ENCODE measurements at regions not wholly inside any gene's neighbourhood (a gene's known extent, or its start where the extent isn't known, plus 50 kb on each side); places are given as distances from the start of the nearest gene placed in this dataset.

- DNase-seq (ENCODE audit: low spot score), result no peak
Measured at GRCh38 chr2:128738446-128739110, 419.9 kb upstream of the HS6ST1 start.

GRCh38 chr2:128742467-128742866 lies 423.8 kb upstream of the HS6ST1 start:
- no peak for DNase-seq (ENCODE audit: low spot score)

- DNase-seq (ENCODE audit: low spot score), result no peak
Measured at GRCh38 chr2:128745946-128746345, 427.3 kb upstream of the HS6ST1 start.

GRCh38 chr2:128746356-128746755 lies 427.7 kb upstream of the HS6ST1 start:
- no peak for DNase-seq (ENCODE audit: low spot score)

GRCh38 chr2:128748336-128748735 lies 429.7 kb upstream of the HS6ST1 start:
- no peak for DNase-seq (ENCODE audit: low spot score)

- DNase-seq (ENCODE audit: low spot score), result no peak
Measured at GRCh38 chr2:128748835-128749605, 430.4 kb upstream of the HS6ST1 start.

- DNase-seq (ENCODE audit: low spot score), result no peak
Measured at GRCh38 chr2:128750328-128751165, 431.9 kb upstream of the HS6ST1 start.

GRCh38 chr2:128751746-128752145 lies 433.1 kb upstream of the HS6ST1 start:
- no peak for DNase-seq (ENCODE audit: low spot score)

- DNase-seq (ENCODE audit: low spot score), result no peak
Measured at GRCh38 chr2:128752691-128753263, 434.1 kb upstream of the HS6ST1 start.

- no peak for DNase-seq (ENCODE audit: low spot score)
Measured at GRCh38 chr2:128753321-128753720, 434.7 kb upstream of the HS6ST1 start.

GRCh38 chr2:128753800-128754199 lies 435.1 kb upstream of the HS6ST1 start:
- DNase-seq (ENCODE audit: low spot score), result no peak

GRCh38 chr2:128754246-128754724 lies 435.6 kb upstream of the HS6ST1 start:
- no peak for DNase-seq (ENCODE audit: low spot score)

- no peak for DNase-seq (ENCODE audit: low spot score)
Measured at GRCh38 chr2:128755695-128756364, 437.2 kb upstream of the HS6ST1 start.

- no peak for DNase-seq (ENCODE audit: low spot score)
Measured at GRCh38 chr2:128756365-128756717, 437.7 kb upstream of the HS6ST1 start.

GRCh38 chr2:128765811-128766210 lies 447.1 kb upstream of the HS6ST1 start:
- no peak for DNase-seq (ENCODE audit: low spot score)

GRCh38 chr2:128768041-128768440 lies 449.4 kb upstream of the HS6ST1 start:
- no peak for DNase-seq (ENCODE audit: low spot score)

GRCh38 chr2:128769457-128770142 lies 450.9 kb upstream of the HS6ST1 start:
- no peak for DNase-seq (ENCODE audit: low spot score)

- DNase-seq (ENCODE audit: low spot score), result no peak
Measured at GRCh38 chr2:128770143-128771085, 451.7 kb upstream of the HS6ST1 start.

- no peak for DNase-seq (ENCODE audit: low spot score)
Measured at GRCh38 chr2:128771401-128771800, 452.7 kb upstream of the HS6ST1 start.

GRCh38 chr2:128772671-128773070 lies 454.0 kb upstream of the HS6ST1 start:
- no peak for DNase-seq (ENCODE audit: low spot score)
